ENCODE measurements at regions not wholly inside any gene's neighbourhood (a gene's known extent, or its start where the extent isn't known, plus 50 kb on each side); places are given as distances from the start of the nearest gene placed in this dataset.

- TF ChIP-seq EZH2 (IDR thresholded peaks at IDR 0.05) (no peak), EZH2phosphoT487 (IDR thresholded peaks at IDR 0.05) (no peak), CTCF (IDR thresholded peaks at IDR 0.05) (no peak)
Measured at GRCh38 chr6:156485150-156485549, 292.0 kb upstream of the ARID1B start.

Measured in neural progenitor cell (in vitro differentiated cells).